ENCODE measurements at regions not wholly inside any gene's neighbourhood (a gene's known extent, or its start where the extent isn't known, plus 50 kb on each side); places are given as distances from the start of the nearest gene placed in this dataset.
A peak's percentile ranks its signal among the peaks of the same experiment; 100 is the strongest.
"Not testable (repeated sequence)": the region's sequence is repeated elsewhere in the genome, so short reads cannot be mapped to it uniquely, and the experiment has no call there.

DNA sequence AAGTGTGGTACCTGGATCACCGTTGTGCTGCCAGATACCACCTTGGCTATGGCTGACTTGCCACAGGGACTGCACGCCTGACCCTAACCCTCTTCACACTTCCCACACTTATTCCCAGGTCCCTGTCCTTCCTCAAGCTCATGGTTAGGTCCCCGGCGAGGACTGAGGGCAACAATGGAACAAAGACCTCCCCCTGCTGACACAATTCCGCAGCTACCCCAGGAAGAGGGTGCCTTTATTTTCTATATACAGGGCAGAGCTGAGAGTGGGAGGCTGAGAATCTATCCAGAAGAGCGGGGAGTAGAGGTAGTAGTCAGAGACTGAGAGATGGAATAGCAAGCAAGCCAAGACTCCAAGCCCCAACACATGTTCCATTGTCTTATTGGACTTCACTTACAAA, 118.1 kb upstream of the SEM1 start:
- no peaks in the 10 kb centered on the region for H3K27me3 ChIP-seq (replicated peaks; ENCODE audit: control insufficient read depth, insufficient read depth, low read length)
- H3K4me1 ChIP-seq (ENCODE audit: control insufficient read depth, insufficient read depth, low read length) = no peaks in the 10 kb centered on the region
- H3K4me3 ChIP-seq (ENCODE audit: low read length) = no peak overlapping the region
- no peaks in the 10 kb centered on the region for H3K36me3 ChIP-seq (ENCODE audit: control insufficient read depth, insufficient read depth, low read length, severe bottlenecking)
- no peaks in the 10 kb centered on the region for H3K9me3 ChIP-seq (ENCODE audit: control insufficient read depth, low read length)
- DNase-seq (ENCODE audit: low read depth) = no peak
- no peak overlapping the region for H3K9ac ChIP-seq (ENCODE audit: low read length)

DNA sequence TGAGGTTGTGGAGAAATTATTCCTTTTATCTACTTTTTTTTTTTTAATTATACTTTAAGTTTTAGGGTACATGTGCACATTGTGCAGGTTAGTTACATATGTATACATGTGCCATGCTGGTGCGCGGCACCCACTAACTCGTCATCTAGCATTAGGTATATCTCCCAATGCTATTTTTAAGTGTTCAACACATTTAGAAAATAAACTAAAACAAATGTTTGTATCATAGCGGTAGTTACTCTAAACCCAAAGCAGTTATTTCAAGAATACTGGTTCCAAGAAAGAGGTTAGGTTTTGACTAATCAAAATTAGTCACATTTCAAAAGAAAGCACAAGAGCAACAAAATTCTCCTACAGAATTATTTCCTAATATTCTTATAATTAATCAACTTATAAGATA, 119.5 kb upstream of the SEM1 start:
- not testable (repeated sequence) for H3K4me3 ChIP-seq (ENCODE audit: low read length); H3K9me3 ChIP-seq (ENCODE audit: control insufficient read depth, low read length); H3K4me1 ChIP-seq (ENCODE audit: control insufficient read depth, insufficient read depth, low read length); H3K27me3 ChIP-seq (replicated peaks; ENCODE audit: control insufficient read depth, insufficient read depth, low read length); DNase-seq (ENCODE audit: low read depth); H3K36me3 ChIP-seq (ENCODE audit: control insufficient read depth, insufficient read depth, low read length, severe bottlenecking); H3K9ac ChIP-seq (ENCODE audit: low read length)

DNA sequence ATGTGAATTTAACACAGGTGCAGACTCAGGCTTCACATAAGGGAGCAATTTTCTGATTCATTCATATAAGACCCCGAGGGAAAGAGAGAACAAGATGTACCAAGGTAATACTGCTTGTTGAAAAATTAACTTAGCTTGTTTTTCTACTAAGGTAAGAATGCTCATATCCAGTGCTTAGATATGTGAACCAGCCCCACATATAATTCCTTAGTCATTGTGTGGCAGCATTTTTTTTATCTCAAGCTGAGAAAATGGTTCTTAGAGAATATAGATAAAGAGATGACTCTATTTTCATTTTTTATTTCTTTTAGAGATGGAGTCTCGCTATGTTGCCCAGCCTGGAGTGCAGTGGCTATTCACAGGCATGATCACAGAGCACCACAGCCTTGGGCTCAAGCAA, 121.8 kb upstream of the SEM1 start:
- H3K4me1 ChIP-seq (ENCODE audit: control insufficient read depth, insufficient read depth, low read length) = peaks cover 4% of the 10 kb centered on the region
- H3K36me3 ChIP-seq (ENCODE audit: control insufficient read depth, insufficient read depth, low read length, severe bottlenecking) = no peaks in the 10 kb centered on the region
- no peak for DNase-seq (ENCODE audit: low read depth)
- H3K9ac ChIP-seq (ENCODE audit: low read length) = no peak overlapping the region
- no peaks in the 10 kb centered on the region for H3K9me3 ChIP-seq (ENCODE audit: control insufficient read depth, low read length)
- H3K4me3 ChIP-seq (ENCODE audit: low read length) = no peak overlapping the region
- no peaks in the 10 kb centered on the region for H3K27me3 ChIP-seq (replicated peaks; ENCODE audit: control insufficient read depth, insufficient read depth, low read length)

DNA sequence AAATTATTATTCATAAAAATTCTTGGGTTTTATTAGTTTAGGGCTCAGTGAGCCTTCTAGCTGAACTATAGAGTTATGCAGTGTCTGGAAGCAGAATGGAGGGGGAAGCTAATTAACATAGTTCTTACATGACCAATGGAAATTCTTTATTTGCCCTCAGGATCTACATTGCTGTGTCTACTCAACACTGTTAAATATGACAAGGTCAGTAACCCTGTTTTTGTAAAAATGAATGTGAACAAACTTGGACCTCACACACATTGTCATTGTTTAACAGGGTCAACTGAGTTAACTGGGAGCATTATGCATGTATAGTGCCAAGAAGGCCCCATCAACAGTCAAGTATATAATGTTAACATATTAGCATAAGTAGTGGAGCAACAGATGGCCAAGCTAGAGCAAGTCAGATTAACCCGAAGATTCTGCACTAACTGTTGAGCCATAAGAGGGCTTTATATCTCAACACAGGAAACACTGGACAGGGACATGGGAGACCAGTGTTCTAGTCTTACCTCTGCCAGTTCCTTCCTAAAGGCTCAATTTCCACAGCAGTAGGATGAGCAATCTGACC, 122.5 kb upstream of the SEM1 start:
- Histone ChIP-seq H3K27me3 (replicated peaks; ENCODE audit: control insufficient read depth, insufficient read depth, low read length) (no peaks in the 10 kb centered on the region), H3K4me3 (ENCODE audit: low read length) (no peak overlapping the region), H3K36me3 (ENCODE audit: control insufficient read depth, insufficient read depth, low read length, severe bottlenecking) (no peaks in the 10 kb centered on the region), H3K4me1 (ENCODE audit: control insufficient read depth, insufficient read depth, low read length) (peaks cover 4% of the 10 kb centered on the region), H3K9me3 (ENCODE audit: control insufficient read depth, low read length) (no peaks in the 10 kb centered on the region), H3K9ac (ENCODE audit: low read length) (no peak overlapping the region)
- DNase-seq (ENCODE audit: low read depth) = peak; percentile 66

DNA sequence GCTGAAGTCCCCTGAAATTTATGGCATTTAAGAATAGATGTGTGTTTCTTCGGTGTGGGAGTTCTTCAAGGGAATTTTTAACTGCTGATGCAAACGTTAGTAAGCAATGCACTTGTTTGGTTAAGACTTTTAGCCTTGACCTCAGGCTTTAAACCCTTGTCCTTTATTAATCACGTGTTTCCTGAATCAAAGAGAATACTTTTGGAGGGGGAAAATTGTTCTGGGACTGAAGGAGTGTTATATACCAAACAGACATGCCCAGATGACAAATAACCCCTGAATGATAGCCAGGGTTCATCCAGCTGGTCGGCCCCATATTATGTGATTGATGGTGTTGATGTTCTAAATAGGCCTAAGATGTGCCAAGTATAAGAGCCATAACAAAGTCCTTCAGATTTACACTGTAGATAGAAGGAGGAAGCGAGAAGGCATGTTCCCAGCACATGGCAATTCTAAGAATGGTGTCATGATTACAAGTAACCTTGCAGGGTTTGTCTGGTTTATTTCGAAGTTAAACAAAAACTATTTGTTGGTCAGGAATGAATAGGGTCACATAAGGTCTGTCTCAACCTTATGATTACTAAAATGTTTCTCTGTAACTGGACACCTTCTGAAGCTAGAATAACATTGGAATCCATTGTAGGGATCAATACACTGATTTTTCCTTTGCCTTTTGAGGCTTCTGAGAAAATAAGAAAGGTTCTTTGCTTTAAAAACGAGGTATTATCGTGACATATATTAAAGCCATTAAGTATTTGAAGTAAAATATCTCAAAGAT, 124.2 kb upstream of the SEM1 start:
- Histone ChIP-seq H3K9me3 (ENCODE audit: control insufficient read depth, low read length) (no peaks in the 10 kb centered on the region), H3K27me3 (replicated peaks; ENCODE audit: control insufficient read depth, insufficient read depth, low read length) (no peaks in the 10 kb centered on the region), H3K9ac (ENCODE audit: low read length) (no peak overlapping the region), H3K36me3 (ENCODE audit: control insufficient read depth, insufficient read depth, low read length, severe bottlenecking) (no peaks in the 10 kb centered on the region), H3K4me1 (ENCODE audit: control insufficient read depth, insufficient read depth, low read length) (peaks cover 4% of the 10 kb centered on the region), H3K4me3 (ENCODE audit: low read length) (no peak overlapping the region)
- DNase-seq (ENCODE audit: low read depth) = peak; percentile 38

DNA sequence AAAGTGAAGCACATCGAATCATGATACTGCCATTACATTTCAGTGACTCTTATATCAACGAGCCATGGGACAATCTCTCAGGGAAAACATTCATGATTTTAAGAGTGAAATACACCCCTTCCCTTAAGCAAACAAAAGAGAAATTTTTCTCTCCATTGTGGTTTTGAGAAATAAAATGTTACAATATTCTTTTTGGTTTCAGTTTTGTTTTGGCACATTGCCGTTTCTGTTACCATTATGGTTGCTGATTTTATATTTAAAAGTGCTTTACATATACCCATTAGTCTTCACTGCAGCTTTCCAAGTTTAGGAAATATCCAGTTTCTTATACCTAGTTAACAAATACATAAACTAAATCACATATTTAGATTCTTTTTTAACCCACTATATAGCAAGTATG, 126.8 kb upstream of the SEM1 start:
- Histone ChIP-seq H3K4me3 (ENCODE audit: low read length) (no peak overlapping the region), H3K9ac (ENCODE audit: low read length) (no peak overlapping the region), H3K36me3 (ENCODE audit: control insufficient read depth, insufficient read depth, low read length, severe bottlenecking) (no peaks in the 10 kb centered on the region), H3K9me3 (ENCODE audit: control insufficient read depth, low read length) (no peaks in the 10 kb centered on the region), H3K4me1 (ENCODE audit: control insufficient read depth, insufficient read depth, low read length) (peaks cover 4% of the 10 kb centered on the region), H3K27me3 (replicated peaks; ENCODE audit: control insufficient read depth, insufficient read depth, low read length) (no peaks in the 10 kb centered on the region)
- no peak for DNase-seq (ENCODE audit: low read depth)

DNA sequence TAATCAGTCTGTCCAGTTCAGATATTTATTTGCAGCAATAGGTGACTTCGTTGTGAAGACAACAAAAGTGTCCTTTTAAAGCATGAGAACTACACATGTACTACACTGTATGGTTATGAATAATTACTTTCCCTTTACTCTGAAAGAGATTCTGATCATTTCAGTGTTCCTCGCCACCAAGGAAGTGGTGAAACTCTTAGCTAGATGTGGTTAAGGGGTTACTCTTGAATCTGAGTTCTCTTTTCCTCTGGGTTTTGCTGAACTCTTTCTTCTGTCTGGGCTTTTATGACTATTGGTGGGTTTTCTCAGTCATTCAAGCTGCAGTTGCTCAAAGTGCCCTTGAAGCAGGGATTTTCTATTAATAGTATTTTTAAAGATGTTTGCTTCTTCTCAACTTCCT, 127.9 kb upstream of the SEM1 start:
- DNase-seq (ENCODE audit: low read depth) = no peak
- Histone ChIP-seq H3K36me3 (ENCODE audit: control insufficient read depth, insufficient read depth, low read length, severe bottlenecking) (no peaks in the 10 kb centered on the region), H3K9ac (ENCODE audit: low read length) (no peak overlapping the region), H3K4me1 (ENCODE audit: control insufficient read depth, insufficient read depth, low read length) (peaks cover 4% of the 10 kb centered on the region), H3K27me3 (replicated peaks; ENCODE audit: control insufficient read depth, insufficient read depth, low read length) (no peaks in the 10 kb centered on the region), H3K4me3 (ENCODE audit: low read length) (no peak overlapping the region), H3K9me3 (ENCODE audit: control insufficient read depth, low read length) (no peaks in the 10 kb centered on the region)

DNA sequence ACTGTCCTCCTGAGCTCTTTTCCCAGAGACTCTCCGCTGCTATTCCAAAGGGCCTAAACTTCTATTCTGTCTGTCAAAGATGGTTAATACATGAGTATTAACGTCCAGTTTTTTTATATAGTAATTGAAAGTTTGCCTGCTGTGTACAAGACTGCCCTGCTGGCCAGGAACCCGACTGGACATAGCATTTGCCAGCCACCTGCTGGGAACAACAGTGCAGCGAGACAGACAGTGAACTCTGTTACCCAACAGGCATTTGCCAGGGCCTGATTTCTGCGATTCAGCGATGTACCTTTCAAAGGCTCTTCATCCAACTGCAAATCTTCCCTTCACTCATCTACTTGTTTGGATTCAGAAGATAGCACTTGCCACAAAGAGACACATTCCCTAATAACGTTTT, 128.8 kb upstream of the SEM1 start:
- Histone ChIP-seq H3K4me1 (ENCODE audit: control insufficient read depth, insufficient read depth, low read length) (peaks cover 4% of the 10 kb centered on the region), H3K27me3 (replicated peaks; ENCODE audit: control insufficient read depth, insufficient read depth, low read length) (no peaks in the 10 kb centered on the region), H3K4me3 (ENCODE audit: low read length) (no peak overlapping the region), H3K9me3 (ENCODE audit: control insufficient read depth, low read length) (no peaks in the 10 kb centered on the region), H3K9ac (ENCODE audit: low read length) (no peak overlapping the region), H3K36me3 (ENCODE audit: control insufficient read depth, insufficient read depth, low read length, severe bottlenecking) (no peaks in the 10 kb centered on the region)
- no peak for DNase-seq (ENCODE audit: low read depth)

DNA sequence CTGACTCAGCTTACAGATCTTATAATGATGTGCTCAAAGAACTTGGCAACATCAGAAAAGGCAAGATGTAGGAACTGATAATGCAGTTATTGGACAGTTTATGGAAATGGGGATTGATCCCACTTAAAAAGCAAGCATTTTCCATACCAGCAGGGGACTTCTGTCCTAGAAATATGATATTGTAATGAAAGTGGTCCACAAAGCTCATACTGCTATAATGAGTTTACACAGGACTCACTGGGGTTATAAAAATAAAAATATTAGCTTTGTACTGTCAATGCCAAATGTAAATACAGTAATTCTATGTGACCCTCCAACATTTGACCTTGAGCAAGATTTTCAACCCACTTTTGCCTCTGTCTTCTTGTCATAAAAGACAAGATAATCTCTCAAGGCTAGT, 145.5 kb upstream of the SEM1 start:
- no peak for DNase-seq (ENCODE audit: low read depth)
- Histone ChIP-seq H3K27me3 (replicated peaks; ENCODE audit: control insufficient read depth, insufficient read depth, low read length) (no peaks in the 10 kb centered on the region), H3K4me1 (ENCODE audit: control insufficient read depth, insufficient read depth, low read length) (peaks cover 14% of the 10 kb centered on the region), H3K36me3 (ENCODE audit: control insufficient read depth, insufficient read depth, low read length, severe bottlenecking) (no peaks in the 10 kb centered on the region), H3K4me3 (ENCODE audit: low read length) (no peak overlapping the region), H3K9me3 (ENCODE audit: control insufficient read depth, low read length) (no peaks in the 10 kb centered on the region), H3K9ac (ENCODE audit: low read length) (no peak overlapping the region)

DNA sequence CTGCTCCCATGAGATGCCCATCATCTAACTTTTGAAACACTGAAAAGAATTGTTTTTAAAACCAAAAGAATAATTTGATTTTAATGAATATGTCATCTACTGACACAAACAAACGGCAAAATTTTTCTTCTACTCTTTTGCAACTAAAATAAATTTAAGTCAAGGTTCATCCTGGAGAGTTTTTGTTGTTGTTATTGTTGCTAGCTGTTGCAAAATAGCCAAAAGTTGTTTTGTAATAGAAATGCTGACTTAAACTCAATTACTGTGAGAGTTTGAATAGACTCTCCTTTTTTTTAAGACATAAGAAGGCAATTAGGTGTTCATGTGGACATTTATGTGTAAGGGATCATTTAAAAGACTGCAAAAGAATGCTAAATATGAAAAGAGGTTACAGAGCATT, 146.0 kb upstream of the SEM1 start:
- H3K9ac ChIP-seq (ENCODE audit: low read length) = no peak overlapping the region
- H3K9me3 ChIP-seq (ENCODE audit: control insufficient read depth, low read length) = no peaks in the 10 kb centered on the region
- peaks cover 14% of the 10 kb centered on the region for H3K4me1 ChIP-seq (ENCODE audit: control insufficient read depth, insufficient read depth, low read length)
- peak; percentile 68 for DNase-seq (ENCODE audit: low read depth)
- no peaks in the 10 kb centered on the region for H3K36me3 ChIP-seq (ENCODE audit: control insufficient read depth, insufficient read depth, low read length, severe bottlenecking)
- H3K27me3 ChIP-seq (replicated peaks; ENCODE audit: control insufficient read depth, insufficient read depth, low read length) = no peaks in the 10 kb centered on the region
- H3K4me3 ChIP-seq (ENCODE audit: low read length) = no peak overlapping the region

DNA sequence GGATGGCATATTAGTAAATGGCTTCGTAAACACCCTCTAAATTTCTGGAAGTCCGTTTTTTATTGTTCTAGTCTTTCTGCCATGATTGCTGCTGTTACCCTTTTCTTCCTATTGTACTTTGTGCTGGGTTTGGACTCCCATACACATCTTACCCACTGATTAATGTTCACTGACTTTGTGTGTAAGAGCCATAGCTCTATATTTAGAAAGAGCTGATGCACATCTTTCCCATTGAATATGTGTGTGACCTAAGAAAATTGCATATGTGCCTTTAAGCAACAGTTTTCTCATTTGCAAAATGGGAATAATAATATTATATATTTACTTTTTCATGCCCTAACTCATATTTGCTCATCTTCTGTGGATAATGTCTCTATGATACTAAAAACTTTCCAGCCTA, 135.8 kb upstream of the DLX6 start:
- Histone ChIP-seq H3K27me3 (replicated peaks; ENCODE audit: control insufficient read depth, insufficient read depth, low read length) (no peaks in the 10 kb centered on the region), H3K36me3 (ENCODE audit: control insufficient read depth, insufficient read depth, low read length, severe bottlenecking) (no peaks in the 10 kb centered on the region), H3K9ac (ENCODE audit: low read length) (no peak overlapping the region), H3K9me3 (ENCODE audit: control insufficient read depth, low read length) (peaks cover under 1% of the 10 kb centered on the region), H3K4me1 (ENCODE audit: control insufficient read depth, insufficient read depth, low read length) (no peaks in the 10 kb centered on the region), H3K4me3 (ENCODE audit: low read length) (no peak overlapping the region)
- no peak for DNase-seq (ENCODE audit: low read depth)

DNA sequence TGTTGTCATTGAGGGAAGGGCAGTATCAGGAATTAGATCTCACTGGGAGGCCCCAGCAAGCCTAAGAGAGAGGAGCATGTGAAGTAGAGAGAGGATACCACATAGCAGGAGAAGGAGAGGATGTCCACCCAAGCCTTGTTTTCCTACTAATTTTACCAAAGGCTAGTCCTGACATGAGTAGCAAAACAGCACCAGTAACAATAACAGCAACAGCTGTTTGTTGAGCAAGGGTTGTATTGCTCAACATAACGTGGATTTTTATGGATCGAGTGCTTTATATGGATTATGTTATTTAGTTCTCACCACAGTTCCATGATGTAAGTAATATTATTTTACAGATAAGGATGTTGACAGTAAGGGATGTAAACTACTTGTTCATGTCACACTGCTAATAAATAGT, 135.2 kb upstream of the DLX6 start:
- H3K36me3 ChIP-seq (ENCODE audit: control insufficient read depth, insufficient read depth, low read length, severe bottlenecking) = no peaks in the 10 kb centered on the region
- no peak overlapping the region for H3K4me3 ChIP-seq (ENCODE audit: low read length)
- no peaks in the 10 kb centered on the region for H3K27me3 ChIP-seq (replicated peaks; ENCODE audit: control insufficient read depth, insufficient read depth, low read length)
- no peaks in the 10 kb centered on the region for H3K9me3 ChIP-seq (ENCODE audit: control insufficient read depth, low read length)
- peak; percentile 62 for DNase-seq (ENCODE audit: low read depth)
- H3K4me1 ChIP-seq (ENCODE audit: control insufficient read depth, insufficient read depth, low read length) = no peaks in the 10 kb centered on the region
- no peak overlapping the region for H3K9ac ChIP-seq (ENCODE audit: low read length)
